ENCODE measurements at regions not wholly inside any gene's neighbourhood (a gene's known extent, or its start where the extent isn't known, plus 50 kb on each side); places are given as distances from the start of the nearest gene placed in this dataset.

GRCh38 chr5:135254183-135254582, 144.8 kb downstream of the MACROH2A1 start (continued):
- no peak for TF ChIP-seq ZUFSP (CRISPR knock-in tag; IDR thresholded peaks at IDR 0.05; ENCODE audit: borderline replicate concordance)
- no peak for TF ChIP-seq CENPBD1 (CRISPR knock-in tag; IDR thresholded peaks at IDR 0.05; ENCODE audit: borderline replicate concordance, low read depth)
- TF ChIP-seq ZNF768 (CRISPR knock-in tag; IDR thresholded peaks at IDR 0.05): no peak
- no peak for TF ChIP-seq SP1 (IDR thresholded peaks at IDR 0.05)
- TF ChIP-seq SP1 (CRISPR knock-in tag; IDR thresholded peaks at IDR 0.05): no peak
- TF ChIP-seq NONO (IDR thresholded peaks at IDR 0.05): no peak
- no peak for TF ChIP-seq NONO (CRISPR knock-in tag; conservative IDR thresholded peaks at IDR 0.05)
- TF ChIP-seq PRMT3 (CRISPR knock-in tag; IDR thresholded peaks at IDR 0.05; ENCODE audit: borderline replicate concordance, low read depth): no peak
- TF ChIP-seq ZNF597 (CRISPR knock-in tag; IDR thresholded peaks at IDR 0.05): no peak
- no peak for TF ChIP-seq ZNF333 (CRISPR knock-in tag; IDR thresholded peaks at IDR 0.05; ENCODE audit: borderline replicate concordance)

GRCh38 chr5:135253601-135254178, 145.3 kb downstream of the MACROH2A1 start:
- no peak overlapping the region for H2AFZ ChIP-seq (ENCODE audit: low read length)
- POLR2A ChIA-PET: no interaction called here
- H4K20me1 ChIP-seq (ENCODE audit: insufficient read depth, low read length): no peaks in the 10 kb centered on the region
- H3K79me2 ChIP-seq (ENCODE audit: insufficient read depth, low read length): no peaks in the 10 kb centered on the region
- H3K4me1 ChIP-seq (ENCODE audit: insufficient read depth, low read length): peaks cover 18% of the 10 kb centered on the region
- no peak overlapping the region for H3K4me3 ChIP-seq (replicated peaks in 1 of 3; ENCODE audit: insufficient read depth in 1 of 3, low read depth in 2 of 3, low read length in 3 of 3)
- no peaks in the 10 kb centered on the region for H3K9me3 ChIP-seq (ENCODE audit: low read length)
- FAIRE-seq (no peak), ATAC-seq (no peak), DNase-seq (ENCODE audit: low spot score) (no peak)
- TF ChIP-seq NFRKB (IDR thresholded peaks at IDR 0.05): no peak
- no peak for TF ChIP-seq CREBL2 (CRISPR knock-in tag; IDR thresholded peaks at IDR 0.05; ENCODE audit: borderline replicate concordance)
- no peak overlapping the region for H3K9ac ChIP-seq (ENCODE audit: insufficient read depth, low read depth, low read length)
- CTCF ChIA-PET (ENCODE audit: low intra/inter-chr PET ratio, low total read pairs): no interaction called here
- over 99% methylated on average over 8 of the region's 8 CpGs for WGBS (ENCODE audit: low lambda C conversion rate)
- in situ Hi-C loops (cut with HindIII; ENCODE audit: extremely low pct_ligation_motif_present, low pct_unique_long_range_greater_than_20kb) (no loop called here), intact Hi-C loops (cut with micrococcal nuclease; ENCODE audit: unreplicated experiment) (no loop called here)
- no peaks in the 10 kb centered on the region for H3K27me3 ChIP-seq (ENCODE audit: control insufficient read depth in 1 of 2, insufficient read depth in 2 of 2, low read length in 2 of 2)
- H3K36me3 ChIP-seq (replicated peaks in 1 of 2; ENCODE audit: control insufficient read depth in 1 of 2, insufficient read depth in 2 of 2, low read length in 2 of 2): no peaks in the 10 kb centered on the region
- H3K4me2 ChIP-seq (ENCODE audit: low read depth, low read length): no peak overlapping the region
- no peak overlapping the region for H3K27ac ChIP-seq (ENCODE audit: extremely low read length, insufficient read depth, low read length)
- no TSS peak for BruUV-seq (replicated peaks)

Data from HepG2 (cell line).